Stimulated activated naive CD8-positive, alpha-beta T cell treated with anti-CD3 and anti-CD28 coated beads, Interleukin-15, Interleukin-2, amounts not matched to agents 100 ng/mL and 50 ng/mL, for 24 hours (primary cell): ENCODE measurements at regions not wholly inside any gene's neighbourhood (a gene's known extent, or its start where the extent isn't known, plus 50 kb on each side); places are given as distances from the start of the nearest gene placed in this dataset.

Experiments
- H3K27ac Mint-ChIP-seq: one replicate; pipeline ENCODE4 v1.8.0; 2021; ENCODE audit warnings: mild to moderate bottlenecking, mixed read lengths
- H3K27me3 Mint-ChIP-seq: one replicate; pipeline ENCODE4 v1.8.0; 2021; ENCODE audit warnings: mixed read lengths
- H3K36me3 Mint-ChIP-seq: one replicate; pipeline ENCODE4 v1.8.0; 2021; ENCODE audit warnings: low read depth, mixed read lengths
- H3K4me1 Mint-ChIP-seq: one replicate; pipeline ENCODE4 v1.8.0; 2021; ENCODE audit warnings: low read depth, mixed read lengths
- H3K4me3 Mint-ChIP-seq: one replicate; pipeline ENCODE4 v1.8.0; 2021; ENCODE audit warnings: mild to moderate bottlenecking, mixed read lengths
- H3K9me3 Mint-ChIP-seq: one replicate; pipeline ENCODE4 v1.8.0; 2021; ENCODE audit warnings: mixed read lengths

GRCh38 chr4:26806331-26806730 lies 54.3 kb upstream of the STIM2 start:
- Mint-ChIP-seq H3K9me3 (peaks cover 4% of the 10 kb centered on the region), H3K27ac (peak overlapping the region; percentile 42), H3K4me3 (no peak overlapping the region), H3K27me3 (no peaks in the 10 kb centered on the region), H3K4me1 (peaks cover 15% of the 10 kb centered on the region), H3K36me3 (no peaks in the 10 kb centered on the region)

DNA sequence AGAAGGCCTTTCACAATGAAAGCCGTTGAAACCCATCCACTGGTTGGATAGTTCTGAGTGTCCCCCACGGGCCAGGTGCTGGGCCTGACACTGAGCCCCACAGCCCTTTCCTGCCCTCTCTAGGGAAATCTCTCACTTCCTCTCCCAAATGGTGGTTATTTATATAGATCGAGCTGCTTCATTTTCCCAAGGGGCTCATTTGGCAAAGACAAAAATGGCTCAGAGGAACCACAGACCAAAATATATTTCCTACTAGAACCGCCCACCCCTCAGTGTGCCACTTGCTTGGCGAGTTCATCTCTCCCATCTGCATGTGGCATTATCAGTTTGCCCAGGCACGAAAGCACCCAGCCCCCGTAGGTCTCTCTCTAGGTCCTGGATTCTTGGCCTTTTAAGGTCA lies 53.3 kb upstream of the STIM2 start:
- no peaks in the 10 kb centered on the region for H3K36me3 Mint-ChIP-seq
- no peak overlapping the region for H3K4me3 Mint-ChIP-seq
- no peaks in the 10 kb centered on the region for H3K27me3 Mint-ChIP-seq
- H3K9me3 Mint-ChIP-seq: peaks cover 5% of the 10 kb centered on the region
- peaks cover 25% of the 10 kb centered on the region for H3K4me1 Mint-ChIP-seq
- no peak overlapping the region for H3K27ac Mint-ChIP-seq

- no peak overlapping the region for H3K27ac Mint-ChIP-seq
- H3K36me3 Mint-ChIP-seq: no peaks in the 10 kb centered on the region
- peaks cover 26% of the 10 kb centered on the region for H3K4me1 Mint-ChIP-seq
- no peaks in the 10 kb centered on the region for H3K27me3 Mint-ChIP-seq
- H3K9me3 Mint-ChIP-seq: peaks cover 5% of the 10 kb centered on the region
- H3K4me3 Mint-ChIP-seq: no peak overlapping the region
Measured at GRCh38 chr4:26809811-26810210, 50.8 kb upstream of the STIM2 start.
